MM.1S (cell line): ENCODE measurements at regions not wholly inside any gene's neighbourhood (a gene's known extent, or its start where the extent isn't known, plus 50 kb on each side); places are given as distances from the start of the nearest gene placed in this dataset.

Source experiments
- DNase-seq: peaks from one replicate; pipeline ENCODE4 v3.0.0-alpha.2; 2015
- H2AFZ ChIP-seq: fragments of 300-600 bp; sonication (generic); 2 replicates; pipeline ENCODE4 v1.6.0; 2016; ENCODE audit warnings: antibody characterized with exemption, low read length
- H3F3A ChIP-seq: fragments of 300-600 bp; sonication (generic); 2 replicates; pipeline ENCODE4 v1.6.1; 2016; ENCODE audit warnings: mild to moderate bottlenecking, antibody characterized with exemption, low read length, moderate library complexity, mixed read lengths; ENCODE audit not compliant: insufficient read depth
- H3K27ac ChIP-seq: fragments of 300-600 bp; sonication (generic); 2 replicates; pipeline ENCODE4 v1.5.1; 2016; ENCODE audit warnings: mild to moderate bottlenecking, low read length
- H3K27me3 ChIP-seq: fragments of 300-600 bp; sonication (generic); replicated peaks from 2 replicates; pipeline ENCODE4 v1.6.0; 2016; ENCODE audit warnings: low read length; ENCODE audit not compliant: insufficient read depth
- H3K36me3 ChIP-seq: fragments of 300-600 bp; sonication (generic); replicated peaks from 2 replicates; pipeline ENCODE4 v1.6.1; 2016; ENCODE audit warnings: mild to moderate bottlenecking, low read length, mixed read lengths; ENCODE audit not compliant: insufficient read depth
- H3K4me1 ChIP-seq: fragments of 300-600 bp; sonication (generic); 2 replicates; pipeline ENCODE4 v1.6.1; 2016; ENCODE audit warnings: low read length, mixed read lengths
- H3K4me2 ChIP-seq: fragments of 300-600 bp; sonication (generic); 2 replicates; pipeline ENCODE4 v1.6.0; 2016; ENCODE audit warnings: low read depth, low read length
- H3K4me3 ChIP-seq: fragments of 300-600 bp; sonication (generic); 2 replicates; pipeline ENCODE4 v1.5.1; 2016; ENCODE audit warnings: low read length, mixed read lengths
- H3K79me2 ChIP-seq: fragments of 300-600 bp; sonication (generic); 2 replicates; pipeline ENCODE4 v1.6.1; 2016; ENCODE audit warnings: mixed run types, low read length, mixed read lengths
- H3K9ac ChIP-seq: fragments of 300-600 bp; sonication (generic); 2 replicates; pipeline ENCODE4 v1.6.1; 2016; ENCODE audit warnings: low read length, mixed read lengths
- H3K9me2 ChIP-seq: fragments of 300-600 bp; sonication (generic); replicated peaks from 2 replicates; pipeline ENCODE4 v1.6.1; 2016; ENCODE audit warnings: mild to moderate bottlenecking, low read length, mixed read lengths; ENCODE audit not compliant: insufficient read depth
- H3K9me3 ChIP-seq: fragments of 300-600 bp; sonication (generic); replicated peaks from 2 replicates; pipeline ENCODE4 v1.6.1; 2016; ENCODE audit warnings: mild to moderate bottlenecking, low read length, mixed read lengths; ENCODE audit not compliant: insufficient read depth
- H4K20me1 ChIP-seq: fragments of 300-600 bp; sonication (generic); 2 replicates; pipeline ENCODE4 v1.6.1; 2016; ENCODE audit warnings: mild to moderate bottlenecking, low read length, moderate library complexity, mixed read lengths; ENCODE audit not compliant: insufficient read depth
- CTCF ChIP-seq: fragments of 300-600 bp; sonication (generic); IDR thresholded peaks from 2 replicates; pipeline ENCODE4 v1.5.1; 2016; ENCODE audit warnings: antibody characterized with exemption, low read length, mixed read lengths
- EZH2 ChIP-seq: fragments of 300-600 bp; sonication (generic); optimal IDR thresholded peaks from 2 replicates; pipeline ENCODE3; 2017; ENCODE audit warnings: low read depth, mild to moderate bottlenecking, antibody characterized with exemption, low read length, mixed read lengths
- EZH2phosphoT487 ChIP-seq: fragments of 300-600 bp; sonication (generic); IDR thresholded peaks from 2 replicates; pipeline ENCODE4 v1.6.1; 2018; ENCODE audit warnings: antibody characterized with exemption, low read length

- no peak for DNase-seq
- Histone ChIP-seq H3K4me1 (no peaks in the 10 kb centered on the region), H3F3A (no peaks in the 10 kb centered on the region), H3K4me3 (no peak overlapping the region), H3K27ac (no peak overlapping the region), H3K9ac (no peak overlapping the region), H3K36me3 (no peaks in the 10 kb centered on the region), H4K20me1 (no peaks in the 10 kb centered on the region), H3K27me3 (no peaks in the 10 kb centered on the region), H3K4me2 (no peak overlapping the region), H3K79me2 (no peaks in the 10 kb centered on the region), H2AFZ (no peak overlapping the region), H3K9me2 (no peaks in the 10 kb centered on the region), H3K9me3 (no peaks in the 10 kb centered on the region)
- TF ChIP-seq EZH2 = no peak
- no peak for TF ChIP-seq CTCF
- no peak for TF ChIP-seq EZH2phosphoT487
These were observed 654.1 kb upstream of the ZWINT start for GRCh38 chr10:57015187-57015586.

GRCh38 chr10:57014758-57015157 lies 653.7 kb upstream of the ZWINT start:
- no peak overlapping the region for H3K27ac ChIP-seq
- H3K4me3 ChIP-seq = no peak overlapping the region
- H4K20me1 ChIP-seq = no peaks in the 10 kb centered on the region
- no peak overlapping the region for H3K9ac ChIP-seq
- H2AFZ ChIP-seq = no peak overlapping the region
- H3K9me2 ChIP-seq = no peaks in the 10 kb centered on the region
- no peak overlapping the region for H3K4me2 ChIP-seq
- DNase-seq = no peak
- H3K79me2 ChIP-seq = no peaks in the 10 kb centered on the region
- no peaks in the 10 kb centered on the region for H3K4me1 ChIP-seq
- H3K36me3 ChIP-seq = no peaks in the 10 kb centered on the region
- H3F3A ChIP-seq = no peaks in the 10 kb centered on the region
- H3K9me3 ChIP-seq = no peaks in the 10 kb centered on the region
- H3K27me3 ChIP-seq = no peaks in the 10 kb centered on the region
- TF ChIP-seq EZH2phosphoT487 (no peak), CTCF (no peak), EZH2 (no peak)

GRCh38 chr10:57008189-57008588 lies 647.1 kb upstream of the ZWINT start:
- H3K27me3 ChIP-seq = no peaks in the 10 kb centered on the region
- H2AFZ ChIP-seq = no peak overlapping the region
- no peak overlapping the region for H3K27ac ChIP-seq
- no peaks in the 10 kb centered on the region for H3K79me2 ChIP-seq
- H3K9me2 ChIP-seq = no peaks in the 10 kb centered on the region
- no peaks in the 10 kb centered on the region for H3K4me1 ChIP-seq
- no peak overlapping the region for H3K9ac ChIP-seq
- H4K20me1 ChIP-seq = no peaks in the 10 kb centered on the region
- H3K4me2 ChIP-seq = no peak overlapping the region
- no peak for TF ChIP-seq EZH2
- no peak for TF ChIP-seq EZH2phosphoT487
- no peak for TF ChIP-seq CTCF
- no peaks in the 10 kb centered on the region for H3K9me3 ChIP-seq
- no peak for DNase-seq
- no peaks in the 10 kb centered on the region for H3K36me3 ChIP-seq
- no peak overlapping the region for H3K4me3 ChIP-seq
- no peaks in the 10 kb centered on the region for H3F3A ChIP-seq
